ENCODE measurements at regions not wholly inside any gene's neighbourhood (a gene's known extent, or its start where the extent isn't known, plus 50 kb on each side); places are given as distances from the start of the nearest gene placed in this dataset.

DNA sequence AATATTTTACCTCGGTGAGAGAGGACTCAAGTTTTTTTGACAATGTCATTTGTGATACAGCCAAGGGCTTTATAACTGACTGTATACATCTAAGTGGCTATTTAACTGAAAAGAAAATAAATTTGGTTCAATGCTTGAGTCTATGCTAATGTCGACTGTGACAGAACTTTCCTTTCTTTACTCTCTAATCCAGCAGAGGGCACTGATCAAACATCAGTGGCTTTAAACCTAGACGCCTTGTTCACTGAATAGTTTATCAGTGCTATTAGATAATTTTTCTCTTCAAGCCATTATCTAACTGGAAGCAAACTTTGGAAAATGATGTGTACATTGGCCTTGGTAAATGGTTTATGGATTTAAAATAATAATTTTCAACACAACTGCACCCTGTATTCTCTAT lies 285.1 kb downstream of the CHL1 start:
- no peak overlapping the region for H3K4me3 ChIP-seq (ENCODE audit: low read depth, low read length)
- no peak overlapping the region for H2AFZ ChIP-seq (ENCODE audit: low read length, unreplicated experiment)
- no peaks in the 10 kb centered on the region for H3K36me3 ChIP-seq (ENCODE audit: insufficient read depth, low read length)
- no peaks in the 10 kb centered on the region for H3K27me3 ChIP-seq (ENCODE audit: insufficient read depth, low read length)
- peaks cover 14% of the 10 kb centered on the region for H3K4me1 ChIP-seq (ENCODE audit: control insufficient read depth, insufficient read depth, low read length, unreplicated experiment)
- no peak overlapping the region for H3K27ac ChIP-seq (ENCODE audit: low read depth, low read length)
- H3K79me2 ChIP-seq (ENCODE audit: control insufficient read depth, insufficient read depth, low read length, unreplicated experiment), result no peaks in the 10 kb centered on the region

DNA sequence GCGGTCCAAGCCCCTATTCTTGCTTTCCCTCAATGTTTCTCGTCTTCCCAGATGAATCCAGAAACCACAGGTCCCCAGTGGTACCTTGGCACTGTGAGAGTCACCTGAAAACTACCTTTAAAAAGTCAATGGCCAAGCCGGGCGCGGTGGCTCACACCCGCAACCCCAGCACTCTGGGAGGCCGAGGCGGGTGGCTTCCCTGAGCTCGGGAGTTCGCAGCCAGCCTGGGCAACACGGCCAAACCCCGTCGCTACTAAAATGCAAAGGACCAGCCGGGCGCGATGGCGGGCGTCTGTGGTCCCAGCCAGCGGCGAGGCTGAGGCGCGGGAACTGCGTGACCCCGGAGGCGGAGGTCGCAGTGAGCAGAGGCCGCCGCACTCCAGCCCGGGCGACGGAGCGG lies 285.9 kb downstream of the CHL1 start:
- H3K27ac ChIP-seq (ENCODE audit: low read depth, low read length), result no peak overlapping the region
- no peak overlapping the region for H3K4me3 ChIP-seq (ENCODE audit: low read depth, low read length)
- H3K27me3 ChIP-seq (ENCODE audit: insufficient read depth, low read length), result no peaks in the 10 kb centered on the region
- no peak overlapping the region for H2AFZ ChIP-seq (ENCODE audit: low read length, unreplicated experiment)
- H3K79me2 ChIP-seq (ENCODE audit: control insufficient read depth, insufficient read depth, low read length, unreplicated experiment), result no peaks in the 10 kb centered on the region
- peaks cover 14% of the 10 kb centered on the region for H3K4me1 ChIP-seq (ENCODE audit: control insufficient read depth, insufficient read depth, low read length, unreplicated experiment)
- H3K36me3 ChIP-seq (ENCODE audit: insufficient read depth, low read length), result no peaks in the 10 kb centered on the region

DNA sequence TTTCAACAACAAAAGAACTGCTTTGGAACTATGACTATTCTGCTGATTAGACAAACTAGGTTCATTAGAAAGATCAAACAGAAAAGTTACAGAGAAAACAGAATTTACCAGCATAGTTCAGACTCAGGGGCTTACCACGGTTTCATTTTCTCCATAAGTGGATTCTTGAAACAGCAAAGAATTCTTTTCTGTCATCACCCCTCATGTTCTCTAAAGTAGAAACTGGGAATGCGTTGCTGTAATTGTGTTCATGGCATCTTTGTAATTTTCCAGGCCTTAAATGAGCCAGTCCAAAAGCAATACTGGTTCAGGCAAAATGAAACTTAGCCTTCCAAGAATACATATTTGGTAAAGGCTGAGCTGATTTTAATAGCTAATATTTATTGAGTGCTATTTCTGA lies 287.8 kb downstream of the CHL1 start:
- H3K36me3 ChIP-seq (ENCODE audit: insufficient read depth, low read length), result no peaks in the 10 kb centered on the region
- H3K4me1 ChIP-seq (ENCODE audit: control insufficient read depth, insufficient read depth, low read length, unreplicated experiment), result peaks cover 14% of the 10 kb centered on the region
- H3K27ac ChIP-seq (ENCODE audit: low read depth, low read length), result peak overlapping the region; percentile 80
- H3K27me3 ChIP-seq (ENCODE audit: insufficient read depth, low read length), result no peaks in the 10 kb centered on the region
- H3K4me3 ChIP-seq (ENCODE audit: low read depth, low read length), result peak overlapping the region; percentile 64
- no peaks in the 10 kb centered on the region for H3K79me2 ChIP-seq (ENCODE audit: control insufficient read depth, insufficient read depth, low read length, unreplicated experiment)
- H2AFZ ChIP-seq (ENCODE audit: low read length, unreplicated experiment), result peak overlapping the region; percentile 57

DNA sequence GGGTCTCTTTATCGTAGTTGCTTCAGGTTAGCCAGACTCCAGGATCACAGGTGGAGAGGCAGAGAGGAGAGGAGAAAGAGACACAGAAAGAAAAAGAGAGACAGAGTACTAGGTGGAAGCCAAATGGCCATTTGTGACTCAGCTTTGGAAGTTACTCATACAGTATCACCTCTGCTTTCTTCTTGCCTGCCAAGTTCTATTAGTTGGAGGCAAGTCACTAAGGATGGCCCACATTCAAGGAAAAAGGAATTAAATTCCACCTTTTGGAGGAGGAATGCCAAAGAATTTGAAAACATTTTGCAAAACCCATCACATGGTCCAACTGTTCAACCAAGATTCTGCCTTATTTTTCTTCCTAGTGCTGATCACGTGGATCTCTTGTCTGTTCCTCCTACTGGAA lies 291.1 kb downstream of the CHL1 start:
- no peak overlapping the region for H3K27ac ChIP-seq (ENCODE audit: low read depth, low read length)
- no peaks in the 10 kb centered on the region for H3K36me3 ChIP-seq (ENCODE audit: insufficient read depth, low read length)
- H2AFZ ChIP-seq (ENCODE audit: low read length, unreplicated experiment), result no peak overlapping the region

DNA sequence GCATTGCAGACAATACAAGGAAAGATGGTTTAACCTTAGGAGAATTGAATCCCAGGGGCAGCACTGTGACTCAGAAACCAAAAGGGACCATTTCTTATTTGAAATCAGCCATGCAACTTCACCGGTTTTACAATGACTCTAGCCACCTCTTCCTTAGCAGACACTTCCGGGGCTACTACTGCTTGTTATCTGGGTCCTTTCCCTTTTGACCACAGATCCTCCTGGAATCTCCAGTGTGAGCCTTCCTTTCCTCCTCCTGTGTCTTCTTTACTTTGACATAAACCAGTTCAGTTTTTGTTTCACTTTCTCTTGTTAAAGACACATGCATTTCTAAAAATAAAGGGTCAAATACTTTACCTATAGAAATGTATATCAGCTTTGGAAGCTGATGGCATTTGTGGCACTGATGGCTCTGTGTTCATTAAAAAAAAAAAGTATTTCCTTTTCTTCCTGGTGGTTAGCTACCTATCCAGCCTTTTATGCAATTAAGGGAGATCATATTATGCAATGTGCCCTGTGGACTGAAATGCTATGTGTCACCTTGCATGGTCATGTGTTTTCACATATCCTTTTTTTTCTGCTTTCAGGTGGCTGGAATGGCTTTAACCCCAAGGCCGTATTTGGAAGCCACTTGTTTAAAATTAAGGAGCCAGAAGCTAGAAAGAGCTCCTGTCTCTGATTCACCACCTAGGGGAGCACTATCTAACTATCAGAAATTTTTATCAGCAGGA lies 296.2 kb downstream of the CHL1 start:
- H3K36me3 ChIP-seq (ENCODE audit: insufficient read depth, low read length), result no peaks in the 10 kb centered on the region
- no peaks in the 10 kb centered on the region for H3K27me3 ChIP-seq (ENCODE audit: insufficient read depth, low read length)
- no peak overlapping the region for H3K27ac ChIP-seq (ENCODE audit: low read depth, low read length)
- peak overlapping the region; percentile 29; the same call in 1 of the 2 replicates for H3K4me3 ChIP-seq (ENCODE audit: low read depth, low read length)
- no peaks in the 10 kb centered on the region for H3K79me2 ChIP-seq (ENCODE audit: control insufficient read depth, insufficient read depth, low read length, unreplicated experiment)
- no peaks in the 10 kb centered on the region for H3K4me1 ChIP-seq (ENCODE audit: control insufficient read depth, insufficient read depth, low read length, unreplicated experiment)
- peak overlapping the region; percentile 1 for H2AFZ ChIP-seq (ENCODE audit: low read length, unreplicated experiment)

More for the DNA sequence above, 291.1 kb downstream of the CHL1 start:
- Histone ChIP-seq H3K4me1 (ENCODE audit: control insufficient read depth, insufficient read depth, low read length, unreplicated experiment) (peaks cover 14% of the 10 kb centered on the region), H3K79me2 (ENCODE audit: control insufficient read depth, insufficient read depth, low read length, unreplicated experiment) (no peaks in the 10 kb centered on the region), H3K27me3 (ENCODE audit: insufficient read depth, low read length) (no peaks in the 10 kb centered on the region), H3K4me3 (ENCODE audit: low read depth, low read length) (no peak overlapping the region)

DNA sequence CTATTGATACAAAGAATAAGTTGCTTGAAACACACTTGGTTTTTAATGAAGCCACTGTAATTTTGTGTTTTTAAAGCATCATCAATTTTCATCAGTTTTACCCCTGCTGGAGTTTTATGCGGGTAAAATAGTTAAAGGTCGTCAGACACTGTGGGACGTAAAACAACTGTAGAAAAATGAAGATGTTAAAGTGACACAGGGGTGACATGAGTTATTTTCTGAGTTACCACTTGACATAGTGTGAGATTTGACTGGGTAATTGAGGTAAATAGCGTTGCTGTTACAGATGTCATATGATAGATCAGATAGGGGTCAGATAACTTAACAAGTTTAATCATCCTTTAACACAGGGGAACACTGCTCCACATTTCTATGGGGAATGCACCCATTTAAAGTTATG lies 297.6 kb downstream of the CHL1 start:
- Histone ChIP-seq H3K79me2 (ENCODE audit: control insufficient read depth, insufficient read depth, low read length, unreplicated experiment) (no peaks in the 10 kb centered on the region), H3K4me3 (ENCODE audit: low read depth, low read length) (no peak overlapping the region), H3K4me1 (ENCODE audit: control insufficient read depth, insufficient read depth, low read length, unreplicated experiment) (no peaks in the 10 kb centered on the region), H3K27ac (ENCODE audit: low read depth, low read length) (no peak overlapping the region), H3K36me3 (ENCODE audit: insufficient read depth, low read length) (no peaks in the 10 kb centered on the region), H3K27me3 (ENCODE audit: insufficient read depth, low read length) (no peaks in the 10 kb centered on the region), H2AFZ (ENCODE audit: low read length, unreplicated experiment) (no peak overlapping the region)

DNA sequence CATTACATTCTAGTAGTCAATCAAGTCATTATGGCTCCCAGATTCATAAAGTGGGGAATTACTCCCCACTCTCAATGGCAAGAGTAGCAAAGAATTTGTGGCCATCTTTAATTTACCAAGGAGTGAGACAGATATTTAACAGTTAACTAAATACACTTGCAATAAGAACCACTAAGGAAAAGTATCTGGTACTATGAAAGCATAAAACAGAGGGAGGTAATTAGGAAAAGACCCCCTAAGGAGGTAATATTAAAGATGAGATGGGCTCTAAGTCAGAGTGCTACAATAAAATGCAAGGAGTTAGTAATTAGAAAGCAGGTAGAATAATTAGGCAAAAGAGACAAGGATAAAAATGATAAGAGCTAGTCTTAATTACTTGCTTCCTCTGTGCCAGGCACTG lies 301.9 kb downstream of the CHL1 start:
- H3K4me1 ChIP-seq (ENCODE audit: control insufficient read depth, insufficient read depth, low read length, unreplicated experiment), result no peaks in the 10 kb centered on the region
- no peaks in the 10 kb centered on the region for H3K27me3 ChIP-seq (ENCODE audit: insufficient read depth, low read length)
- no peaks in the 10 kb centered on the region for H3K36me3 ChIP-seq (ENCODE audit: insufficient read depth, low read length)
- no peak overlapping the region for H3K4me3 ChIP-seq (ENCODE audit: low read depth, low read length)
- H2AFZ ChIP-seq (ENCODE audit: low read length, unreplicated experiment), result no peak overlapping the region
- H3K27ac ChIP-seq (ENCODE audit: low read depth, low read length), result no peak overlapping the region
- H3K79me2 ChIP-seq (ENCODE audit: control insufficient read depth, insufficient read depth, low read length, unreplicated experiment), result no peaks in the 10 kb centered on the region

DNA sequence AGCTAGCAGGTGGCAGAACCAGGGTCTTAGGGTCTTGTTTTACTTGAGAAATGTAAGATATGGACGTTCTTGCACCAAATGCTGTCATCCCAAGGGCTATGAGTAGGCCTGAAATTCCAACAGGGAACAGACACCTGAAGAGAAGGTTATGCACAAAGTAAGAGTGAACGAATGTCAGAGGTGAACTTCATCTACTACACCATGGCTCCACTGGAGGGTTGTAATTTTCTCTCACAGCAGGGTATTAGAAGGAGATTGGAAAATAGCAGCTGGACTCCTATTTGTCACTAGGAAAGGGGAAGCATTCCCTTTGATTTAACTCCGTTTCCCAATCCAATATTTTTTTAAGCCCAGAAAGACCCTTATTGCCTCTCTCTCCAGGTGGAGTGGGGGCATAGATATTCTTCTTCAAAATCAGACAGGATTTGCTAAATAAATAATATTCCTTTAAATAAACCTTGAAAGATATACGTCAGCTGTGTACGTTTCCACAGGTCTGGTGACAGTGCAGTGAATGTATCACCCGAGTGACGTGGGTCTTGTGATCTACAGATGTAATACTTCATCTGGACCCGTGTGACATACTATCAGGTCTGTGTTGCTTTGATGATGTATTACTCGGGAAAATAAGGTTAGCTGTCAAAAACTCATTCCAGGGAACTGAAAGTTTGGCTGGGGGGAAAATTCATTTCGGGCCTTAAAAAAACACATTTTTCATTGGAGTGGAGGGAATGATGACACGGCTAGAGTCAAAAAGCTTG lies 302.6 kb downstream of the CHL1 start:
- Histone ChIP-seq H3K4me3 (ENCODE audit: low read depth, low read length) (no peak overlapping the region), H3K36me3 (ENCODE audit: insufficient read depth, low read length) (no peaks in the 10 kb centered on the region), H2AFZ (ENCODE audit: low read length, unreplicated experiment) (no peak overlapping the region), H3K27me3 (ENCODE audit: insufficient read depth, low read length) (no peaks in the 10 kb centered on the region), H3K4me1 (ENCODE audit: control insufficient read depth, insufficient read depth, low read length, unreplicated experiment) (no peaks in the 10 kb centered on the region), H3K79me2 (ENCODE audit: control insufficient read depth, insufficient read depth, low read length, unreplicated experiment) (no peaks in the 10 kb centered on the region), H3K27ac (ENCODE audit: low read depth, low read length) (no peak overlapping the region)

DNA sequence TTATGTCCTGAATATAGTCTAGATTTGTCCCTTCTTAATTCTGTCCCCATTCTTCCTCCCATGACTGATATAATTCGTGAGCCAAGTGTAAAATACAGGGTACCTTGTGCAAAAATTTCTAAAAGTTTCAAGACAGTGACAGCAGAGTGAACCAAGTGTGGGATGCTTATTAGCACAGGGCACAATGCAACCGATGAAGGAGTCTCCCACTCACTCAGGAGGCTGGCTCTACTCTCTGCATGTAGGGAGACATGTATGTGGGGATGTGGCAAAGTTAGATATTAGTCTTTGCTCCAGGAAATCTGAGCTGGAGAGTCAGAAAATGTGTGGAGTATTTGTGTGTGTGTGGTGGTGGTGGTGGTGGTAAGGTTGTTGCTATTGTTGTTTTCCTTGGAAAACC lies 305.9 kb downstream of the CHL1 start:
- no peaks in the 10 kb centered on the region for H3K36me3 ChIP-seq (ENCODE audit: insufficient read depth, low read length)
- H2AFZ ChIP-seq (ENCODE audit: low read length, unreplicated experiment), result no peak overlapping the region

DNA sequence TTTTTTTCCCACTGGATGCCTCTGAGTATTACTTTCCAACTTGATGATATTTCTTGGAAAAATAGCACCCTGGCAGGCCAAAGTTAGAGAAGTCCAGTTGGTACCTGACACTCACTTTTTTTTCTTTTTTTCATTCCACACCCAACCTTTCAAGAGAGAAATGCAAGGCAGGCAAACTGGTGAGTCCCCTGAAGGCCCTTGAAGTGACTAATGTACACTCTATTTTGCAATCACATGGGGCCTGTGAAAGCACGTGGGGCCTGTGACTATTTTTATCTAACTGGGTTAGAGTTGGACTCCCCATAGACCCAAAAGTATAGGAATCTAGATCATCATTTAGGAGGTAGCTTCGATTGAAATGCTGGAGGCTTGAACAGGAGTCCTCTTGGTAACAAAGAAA lies 316.7 kb downstream of the CHL1 start:
- no peak overlapping the region for H2AFZ ChIP-seq (ENCODE audit: low read length, unreplicated experiment)
- H3K4me1 ChIP-seq (ENCODE audit: control insufficient read depth, insufficient read depth, low read length, unreplicated experiment), result peaks cover 3% of the 10 kb centered on the region
- H3K27ac ChIP-seq (ENCODE audit: low read depth, low read length), result no peak overlapping the region
- H3K4me3 ChIP-seq (ENCODE audit: low read depth, low read length), result no peak overlapping the region
- no peaks in the 10 kb centered on the region for H3K27me3 ChIP-seq (ENCODE audit: insufficient read depth, low read length)
- no peaks in the 10 kb centered on the region for H3K36me3 ChIP-seq (ENCODE audit: insufficient read depth, low read length)
- no peaks in the 10 kb centered on the region for H3K79me2 ChIP-seq (ENCODE audit: control insufficient read depth, insufficient read depth, low read length, unreplicated experiment)

More for the DNA sequence above, 305.9 kb downstream of the CHL1 start:
- H3K27me3 ChIP-seq (ENCODE audit: insufficient read depth, low read length), result no peaks in the 10 kb centered on the region
- no peaks in the 10 kb centered on the region for H3K79me2 ChIP-seq (ENCODE audit: control insufficient read depth, insufficient read depth, low read length, unreplicated experiment)
- no peaks in the 10 kb centered on the region for H3K4me1 ChIP-seq (ENCODE audit: control insufficient read depth, insufficient read depth, low read length, unreplicated experiment)
- H3K4me3 ChIP-seq (ENCODE audit: low read depth, low read length), result no peak overlapping the region
- H3K27ac ChIP-seq (ENCODE audit: low read depth, low read length), result no peak overlapping the region

DNA sequence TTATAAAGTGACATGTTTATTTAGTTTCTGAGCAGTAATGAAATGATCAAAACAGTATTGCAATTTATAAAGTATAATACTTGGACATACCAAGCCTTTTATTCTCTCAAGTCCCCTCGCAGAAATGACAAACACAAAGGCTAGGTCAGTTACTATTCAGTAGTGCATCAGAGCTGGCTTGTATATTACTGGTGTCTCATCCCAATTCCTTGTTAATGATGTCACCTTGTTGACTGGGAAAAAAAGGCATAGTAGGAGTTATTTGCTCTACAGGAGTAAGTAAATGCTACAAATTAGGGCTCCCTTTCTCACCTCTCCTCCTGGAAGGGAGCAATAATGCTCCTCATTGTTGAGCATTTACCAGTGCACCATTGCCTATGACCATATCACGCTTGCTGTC lies 317.6 kb downstream of the CHL1 start:
- Histone ChIP-seq H3K4me3 (ENCODE audit: low read depth, low read length) (no peak overlapping the region), H3K79me2 (ENCODE audit: control insufficient read depth, insufficient read depth, low read length, unreplicated experiment) (no peaks in the 10 kb centered on the region), H2AFZ (ENCODE audit: low read length, unreplicated experiment) (no peak overlapping the region), H3K27ac (ENCODE audit: low read depth, low read length) (no peak overlapping the region), H3K4me1 (ENCODE audit: control insufficient read depth, insufficient read depth, low read length, unreplicated experiment) (peaks cover 3% of the 10 kb centered on the region), H3K27me3 (ENCODE audit: insufficient read depth, low read length) (no peaks in the 10 kb centered on the region), H3K36me3 (ENCODE audit: insufficient read depth, low read length) (no peaks in the 10 kb centered on the region)

Data from ACC112 (cell line).